Fibroblast of peridontal ligament (primary cell): ENCODE measurements at regions not wholly inside any gene's neighbourhood (a gene's known extent, or its start where the extent isn't known, plus 50 kb on each side); places are given as distances from the start of the nearest gene placed in this dataset.
A peak's percentile ranks its signal among the peaks of the same experiment; 100 is the strongest.

Source experiments
- DNase-seq: peaks from one replicate; pipeline ENCODE4 v3.0.0-alpha.2; 2010; ENCODE audit errors: extremely low read depth

GRCh38 chr2:180463608-180464007 lies 456.5 kb upstream of the CWC22 start:
- DNase-seq = no peak

GRCh38 chr2:180461761-180462160 lies 454.7 kb upstream of the CWC22 start:
- no peak for DNase-seq

DNA sequence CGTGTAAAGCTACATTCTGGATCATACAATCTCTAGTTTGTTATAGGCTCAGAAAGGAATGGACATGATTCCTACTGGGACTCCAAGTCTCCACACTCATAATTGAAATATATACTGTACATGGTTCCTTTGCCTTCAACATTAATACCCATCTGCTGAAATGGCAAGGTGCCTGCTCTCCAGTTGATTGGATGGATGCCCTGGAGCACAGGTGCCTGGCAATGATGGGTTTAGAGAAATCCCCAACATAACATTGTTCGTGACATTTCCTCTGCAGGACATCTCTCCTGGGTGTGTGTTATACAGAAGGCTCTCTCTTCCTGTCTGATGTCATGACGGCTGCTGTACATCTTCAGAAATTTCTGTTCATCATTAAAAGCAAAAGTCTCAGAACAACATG lies 449.7 kb upstream of the CWC22 start:
- no peak for DNase-seq

DNA sequence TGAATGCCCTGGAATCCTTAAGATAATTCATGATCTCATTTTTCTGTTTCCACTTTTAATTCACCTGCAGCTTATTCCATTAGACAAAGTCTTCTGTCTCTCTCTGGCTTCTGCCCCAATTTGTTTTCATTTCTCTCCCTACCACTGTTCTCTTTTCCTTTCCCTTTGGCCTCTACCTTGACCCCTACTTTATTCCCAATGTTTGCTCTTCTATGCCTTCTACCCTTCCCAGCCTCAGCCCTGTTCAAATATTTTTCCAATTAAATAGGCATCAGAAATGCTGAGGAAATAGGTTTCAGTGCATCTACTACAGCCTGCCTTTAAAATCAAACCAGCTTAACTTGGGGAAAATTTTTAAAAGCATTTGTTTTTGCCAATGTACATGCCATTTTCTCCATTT lies 443.7 kb upstream of the CWC22 start:
- DNase-seq = no peak

- peak; percentile 31 for DNase-seq
These were observed 442.2 kb upstream of the CWC22 start for GRCh38 chr2:180449171-180449915.

DNA sequence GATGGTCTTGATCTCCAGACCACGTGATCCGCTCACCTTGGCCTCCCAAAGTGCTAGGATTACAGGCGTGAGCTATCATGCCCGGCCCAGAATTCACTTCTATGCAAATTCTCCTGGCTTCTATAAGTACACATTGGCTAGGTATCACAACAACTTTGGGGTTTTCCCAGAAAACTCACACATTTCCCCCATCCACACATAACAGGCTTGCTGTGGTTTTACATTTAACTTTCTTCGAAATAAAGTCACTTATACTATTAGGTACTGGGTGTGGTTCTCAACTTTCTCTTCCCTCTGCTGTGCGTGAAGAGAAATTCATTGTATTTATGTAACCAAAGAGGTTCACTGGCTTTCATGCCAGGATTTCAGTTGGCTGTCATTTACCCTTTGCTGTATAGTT lies 439.4 kb upstream of the CWC22 start:
- no peak for DNase-seq

DNA sequence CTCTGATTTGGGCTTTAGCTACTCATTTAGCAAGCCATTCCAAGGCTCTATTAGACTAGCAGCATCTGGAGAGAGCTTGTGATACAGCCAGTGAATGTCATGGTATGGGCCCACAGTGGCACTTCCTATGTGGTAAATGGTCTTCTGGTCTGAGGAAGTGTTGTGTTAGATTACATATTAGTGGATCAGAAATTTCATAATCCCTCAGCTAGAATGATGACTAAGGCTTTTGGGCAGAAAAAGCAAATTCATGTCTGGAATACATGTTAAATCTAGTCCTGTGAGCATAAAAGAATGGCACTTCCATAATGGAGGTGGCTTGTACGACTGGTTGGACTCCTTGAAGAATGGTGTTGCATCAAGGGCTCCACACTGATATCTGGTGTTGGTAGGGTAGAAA lies 436.8 kb upstream of the CWC22 start:
- DNase-seq = peak; percentile 67

DNA sequence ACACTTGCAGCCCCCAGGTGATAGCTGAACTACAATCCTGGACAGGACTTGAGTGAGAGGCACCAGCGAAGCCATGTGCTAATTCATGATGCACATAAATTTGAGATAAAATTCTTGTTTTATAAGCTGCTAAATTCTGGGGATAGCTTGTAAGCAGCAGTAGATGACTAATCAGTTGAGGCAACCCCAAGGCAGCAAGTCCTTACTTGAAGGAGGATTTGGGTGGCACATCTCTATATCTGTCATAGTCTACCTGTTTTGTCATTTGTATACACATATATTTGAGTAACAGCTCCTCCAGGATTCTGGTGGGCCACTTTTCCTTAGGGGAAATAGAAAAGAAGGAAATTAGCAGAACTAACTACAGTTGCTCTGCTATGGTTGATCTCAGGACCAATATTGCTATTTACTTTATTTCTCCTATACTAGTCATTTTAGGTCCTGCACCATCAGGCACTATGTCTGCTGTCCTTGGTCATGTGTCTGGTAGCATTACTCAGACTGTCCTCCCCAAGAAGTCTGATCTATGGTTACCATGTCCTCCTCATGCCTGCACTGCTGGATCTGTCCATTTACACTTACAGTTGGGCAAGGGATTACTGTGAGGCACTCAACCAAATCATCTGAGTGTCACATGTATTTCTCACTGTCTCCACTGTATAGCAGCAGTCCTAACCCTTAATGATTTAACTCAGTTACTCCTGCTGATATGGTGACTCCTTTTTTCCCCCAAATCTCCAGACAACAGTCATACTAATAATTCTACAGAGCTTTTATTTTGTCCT lies 436.0 kb upstream of the CWC22 start:
- DNase-seq = no peak

DNA sequence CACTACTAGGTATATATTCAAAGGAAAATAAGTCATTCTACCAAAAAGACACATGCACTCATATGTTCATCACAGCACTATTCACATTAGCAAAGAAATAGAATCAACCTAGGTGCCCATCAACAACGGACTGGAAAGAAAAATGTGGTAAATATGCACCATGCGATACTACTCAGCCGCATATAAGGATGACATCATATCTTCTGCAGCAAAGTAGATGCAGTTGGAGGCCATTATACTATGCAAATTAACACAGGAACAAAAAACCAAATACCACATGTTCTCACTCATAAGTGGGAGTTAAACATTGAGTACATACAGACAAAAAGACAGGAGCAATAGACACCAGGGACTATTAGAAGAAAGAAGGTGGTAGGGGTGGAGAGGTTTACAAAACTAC lies 412.1 kb upstream of the CWC22 start:
- no peak for DNase-seq

DNA sequence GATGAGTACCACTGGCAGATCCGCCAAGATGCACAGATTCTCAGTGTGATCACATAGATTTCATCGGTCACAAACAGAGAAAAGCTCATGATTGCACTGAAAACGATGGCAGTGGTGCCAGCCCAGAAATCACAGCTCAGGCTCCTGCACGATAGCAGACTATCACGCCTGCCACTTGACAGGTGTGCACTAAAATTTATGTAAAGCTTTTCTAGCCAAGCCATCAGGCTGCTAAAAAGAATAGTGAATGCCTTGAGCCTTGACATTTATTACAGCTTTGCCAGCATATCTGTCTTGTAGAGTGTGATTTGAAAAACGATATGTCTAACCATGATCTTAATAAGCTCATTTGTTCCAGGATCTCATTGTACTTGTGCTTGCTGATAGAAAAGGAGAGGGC lies 409.5 kb upstream of the CWC22 start:
- no peak for DNase-seq

GRCh38 chr2:180413336-180413735 lies 406.2 kb upstream of the CWC22 start:
- DNase-seq = no peak

GRCh38 chr2:180412219-180412618 lies 405.1 kb upstream of the CWC22 start:
- DNase-seq = no peak

DNA sequence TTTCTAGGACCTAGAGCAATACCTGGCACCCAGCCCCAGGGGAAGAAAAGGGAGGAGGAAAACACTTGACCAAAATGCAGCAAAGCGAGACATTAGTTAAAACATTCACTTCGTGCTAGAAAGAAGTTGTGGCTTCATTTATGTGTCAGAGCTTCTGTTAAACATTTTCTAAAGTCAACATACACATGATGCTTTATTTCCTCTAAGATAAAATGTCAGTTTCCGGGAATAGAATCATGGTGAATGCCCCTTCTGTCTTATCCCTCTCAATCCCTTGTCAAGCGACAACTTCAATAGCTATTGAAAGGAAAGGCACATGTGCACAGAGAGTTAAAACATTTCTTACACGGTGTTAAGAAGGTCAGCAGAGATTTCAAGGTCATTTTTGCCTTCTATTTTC lies 404.6 kb upstream of the CWC22 start:
- DNase-seq = peak; percentile 3

DNA sequence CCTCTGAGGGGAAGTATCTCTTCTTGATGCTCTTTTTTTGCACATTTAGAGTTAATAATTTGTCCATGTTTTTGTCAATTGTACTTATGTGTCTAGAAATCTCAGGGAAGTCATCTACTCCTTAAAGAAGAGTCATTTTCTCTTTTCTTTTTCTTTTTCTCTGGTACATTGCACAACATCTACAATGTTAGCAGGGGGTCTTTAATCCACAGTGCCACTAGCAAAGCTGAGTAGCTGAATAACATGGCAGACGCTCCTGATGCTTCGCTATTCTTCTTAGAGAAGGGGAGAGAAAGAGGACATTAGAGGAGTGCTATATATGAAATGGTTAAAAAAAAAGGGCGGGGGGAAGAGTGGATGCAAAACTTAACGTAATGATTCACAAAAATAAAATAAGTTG lies 399.6 kb upstream of the CWC22 start:
- no peak for DNase-seq

- no peak for DNase-seq
These were observed 398.4 kb upstream of the CWC22 start for GRCh38 chr2:180405520-180405919.

DNA sequence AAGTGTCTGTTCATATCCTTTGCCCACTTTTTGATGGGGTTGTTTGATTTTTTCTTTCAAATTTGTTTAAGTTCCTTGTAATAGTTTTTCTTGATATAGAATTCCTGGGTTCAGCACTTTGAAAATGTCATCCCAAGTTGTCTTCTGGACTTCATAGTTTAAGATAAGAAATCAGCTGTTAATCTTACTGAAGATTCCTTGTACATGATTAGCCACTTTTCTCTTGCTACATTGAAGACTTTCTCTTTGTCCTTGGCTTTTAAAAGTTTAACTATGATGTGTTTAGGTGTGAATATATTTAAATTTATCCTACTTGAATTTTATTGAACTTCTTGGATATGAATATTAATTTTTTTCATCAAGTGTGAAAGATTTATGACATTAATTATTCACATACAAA lies 387.2 kb upstream of the CWC22 start:
- DNase-seq = peak; percentile 5

DNA sequence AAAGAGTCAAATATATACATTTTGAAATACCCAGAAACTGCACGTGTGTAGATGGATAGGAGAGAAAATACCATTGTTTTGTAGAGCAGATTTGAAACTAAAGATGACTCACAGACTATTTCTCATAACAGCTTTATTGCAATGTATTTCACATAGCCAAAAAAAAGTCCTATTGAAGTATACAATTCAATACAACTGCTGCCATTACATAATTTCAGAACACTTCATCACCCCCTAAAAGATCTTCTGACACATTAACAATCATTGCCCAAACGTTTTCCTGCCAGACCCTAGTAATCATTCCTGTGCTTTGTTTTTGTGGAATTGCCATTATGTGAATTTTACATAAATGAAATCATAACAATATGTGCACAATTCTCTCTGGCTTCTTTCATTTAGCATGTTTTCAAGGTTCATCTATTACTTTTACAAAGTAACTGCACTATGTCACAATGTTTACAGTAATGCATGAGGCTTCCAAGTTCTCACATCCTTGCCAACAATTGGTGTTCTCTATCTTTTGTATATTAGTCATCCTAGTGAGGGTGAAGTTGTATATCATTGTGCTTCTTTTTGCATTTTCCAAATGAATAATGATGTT lies 378.6 kb upstream of the CWC22 start:
- peak; percentile 97 for DNase-seq

GRCh38 chr2:180376066-180376465 lies 369.0 kb upstream of the CWC22 start:
- no peak for DNase-seq

- no peak for DNase-seq
These were observed 367.6 kb upstream of the CWC22 start for GRCh38 chr2:180374502-180375281.

DNA sequence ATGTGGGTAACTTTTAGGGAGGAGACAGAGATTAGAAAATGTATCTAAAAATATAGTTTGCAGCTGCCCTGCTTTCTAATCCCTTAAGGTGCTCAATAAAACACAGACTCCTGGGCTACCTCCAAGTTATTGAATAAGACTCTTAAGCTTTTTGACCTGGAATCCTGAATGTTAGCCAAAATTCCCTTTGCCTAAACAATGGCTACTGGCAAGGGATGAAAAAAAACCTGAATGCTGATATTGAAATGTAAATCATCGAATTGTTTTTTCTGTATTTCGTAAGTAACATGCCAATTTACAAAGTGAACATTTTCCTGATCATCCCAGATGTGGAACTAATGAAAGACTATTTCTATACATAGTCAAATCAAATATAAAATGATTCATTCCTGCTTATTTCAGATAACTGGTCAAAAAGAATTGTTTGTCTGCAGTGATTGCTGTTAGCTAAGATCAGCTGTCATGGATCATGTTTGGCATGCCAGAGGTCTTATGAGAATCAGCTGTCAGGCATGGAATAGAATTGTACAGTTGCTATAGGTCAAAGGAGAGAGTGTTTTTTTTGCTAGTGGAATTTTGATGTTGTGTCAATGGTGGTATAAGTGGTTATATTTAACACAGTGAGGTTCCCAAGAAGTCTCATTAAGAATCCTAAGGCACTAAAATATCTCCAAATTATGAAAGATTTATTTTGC lies 363.6 kb upstream of the CWC22 start:
- DNase-seq = peak; percentile 36

DNA sequence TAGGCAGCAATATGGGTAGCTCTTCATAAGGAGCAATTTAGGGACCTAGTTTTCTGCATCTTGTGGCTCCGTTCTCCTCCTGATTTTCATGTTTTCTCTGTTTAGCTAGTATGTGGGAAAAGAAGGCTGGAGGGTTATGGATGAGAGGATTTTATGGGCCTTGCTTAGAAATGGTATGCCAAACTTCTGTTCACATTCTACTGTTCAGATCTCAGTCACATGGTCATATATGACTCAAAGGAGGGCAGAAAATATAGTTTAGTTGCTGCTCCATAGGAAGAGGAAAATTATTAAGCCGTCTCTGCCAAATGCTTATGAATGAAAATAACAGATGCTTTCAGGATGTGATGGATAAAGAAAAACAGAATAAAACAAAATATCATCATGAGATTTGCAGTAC lies 361.8 kb upstream of the CWC22 start:
- DNase-seq = no peak

- DNase-seq = peak; percentile 52
These were observed 360.7 kb upstream of the CWC22 start for GRCh38 chr2:180367815-180368214.
